Neutrophil (primary cell): ENCODE measurements at regions not wholly inside any gene's neighbourhood (a gene's known extent, or its start where the extent isn't known, plus 50 kb on each side); places are given as distances from the start of the nearest gene placed in this dataset.
"Not testable (repeated sequence)": the region's sequence is repeated elsewhere in the genome, so short reads cannot be mapped to it uniquely, and the experiment has no call there.

Experiments used
- H3K27ac ChIP-seq: fragments of 200-600 bp; sonication (generic); 2 replicates; pipeline ENCODE4 v1.5.1; 2016; ENCODE audit warnings: mild to moderate bottlenecking, moderate library complexity
- H3K27me3 ChIP-seq: fragments of 200-600 bp; sonication (generic); 2 replicates; pipeline ENCODE4 v1.6.0; 2016; ENCODE audit warnings: mild to moderate bottlenecking
- H3K36me3 ChIP-seq: fragments of 200-600 bp; sonication (generic); 2 replicates; pipeline ENCODE4 v1.5.1; 2017
- H3K4me1 ChIP-seq, 2 experiments: fragments of 200-600 bp in 1 of 2; sonication (generic) in 1 of 2; 1 replicate in 1 of 2; 2 replicates in 1 of 2; pipeline versions ENCODE4 v1.5.1 to v1.6.1; 2013 to 2016; ENCODE audit warnings: low read depth in 1 of 2, low read length in 1 of 2, mild to moderate bottlenecking in 1 of 2, moderate library complexity in 1 of 2; ENCODE audit not compliant: control insufficient read depth in 1 of 2, insufficient read depth in 1 of 2
- H3K4me3 ChIP-seq, 2 experiments: fragments of 200-600 bp in 1 of 2; sonication (generic) in 1 of 2; 1 replicate in 1 of 2; 2 replicates in 1 of 2; pipeline ENCODE4 v1.5.1; 2013 to 2016; ENCODE audit warnings: low read depth in 1 of 2, low read length in 1 of 2, mild to moderate bottlenecking in 1 of 2, moderate library complexity in 1 of 2
- H3K9me3 ChIP-seq: fragments of 200-600 bp; sonication (generic); 2 replicates; pipeline ENCODE4 v1.5.1; 2016
- TF ChIP-seq, protein P1 (sequence below): fragments of 200-600 bp; sonication (generic); IDR thresholded peaks from 2 replicates; pipeline ENCODE4 v1.5.1; 2016; ENCODE audit warnings: antibody characterized with exemption

DNA sequence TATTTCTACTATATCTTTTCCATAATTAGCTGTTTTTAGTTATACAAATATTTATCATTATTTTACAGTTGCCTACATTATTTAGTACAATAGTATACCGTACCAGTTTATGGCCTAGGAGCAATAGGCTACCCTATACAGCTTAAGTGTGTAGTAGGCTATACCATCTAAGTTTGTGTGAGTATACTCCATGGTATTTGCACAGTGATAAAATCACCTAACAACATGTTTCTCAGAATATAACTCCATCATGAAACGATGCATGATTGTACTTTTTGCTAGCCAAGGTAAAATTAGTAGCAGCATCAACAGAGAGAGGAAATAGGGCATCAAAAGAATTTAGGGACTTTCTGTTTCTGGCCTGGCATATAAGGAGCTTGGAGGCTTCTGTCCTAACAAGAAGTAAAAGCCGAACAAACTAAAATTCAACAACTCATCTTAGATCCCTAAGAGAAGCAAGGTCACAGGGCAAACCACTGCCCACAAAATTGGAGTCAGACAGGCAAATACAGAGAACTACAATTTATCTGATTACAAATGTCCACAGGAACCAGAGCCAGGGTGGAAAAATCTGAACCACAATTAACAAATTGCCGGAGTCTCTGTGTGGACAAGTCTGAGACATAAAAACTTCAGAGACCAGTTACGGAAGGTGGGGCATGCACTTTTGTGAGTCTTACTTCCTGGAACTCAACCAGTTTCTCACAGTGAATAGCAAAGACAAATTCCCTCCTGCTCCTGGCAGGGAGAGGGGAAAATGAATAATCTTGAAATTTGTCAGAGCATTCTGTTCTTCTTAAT is 671.4 kb downstream of the RFPL4B start:
- no peak overlapping the region for H3K27ac ChIP-seq

DNA sequence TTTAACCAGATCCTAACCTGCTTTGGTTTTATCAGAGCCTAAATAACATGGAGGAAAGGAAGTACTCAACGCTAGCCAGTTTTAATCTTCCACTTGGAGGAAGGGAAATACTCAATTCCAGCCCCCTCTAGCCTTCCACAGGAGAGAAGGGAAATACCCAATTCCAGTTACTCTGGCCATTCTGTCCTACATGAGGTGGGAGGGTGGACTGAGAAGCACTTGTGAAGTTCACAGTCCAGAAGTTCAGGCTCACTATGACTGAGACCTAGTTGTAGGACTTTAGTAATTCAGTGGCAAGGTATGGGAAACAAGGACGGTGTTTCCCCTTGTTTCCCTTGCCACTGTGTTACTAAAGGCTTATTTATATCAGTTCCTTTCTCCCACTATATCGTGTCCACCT is 672.0 kb downstream of the RFPL4B start:
- TF ChIP-seq, protein P1, sequence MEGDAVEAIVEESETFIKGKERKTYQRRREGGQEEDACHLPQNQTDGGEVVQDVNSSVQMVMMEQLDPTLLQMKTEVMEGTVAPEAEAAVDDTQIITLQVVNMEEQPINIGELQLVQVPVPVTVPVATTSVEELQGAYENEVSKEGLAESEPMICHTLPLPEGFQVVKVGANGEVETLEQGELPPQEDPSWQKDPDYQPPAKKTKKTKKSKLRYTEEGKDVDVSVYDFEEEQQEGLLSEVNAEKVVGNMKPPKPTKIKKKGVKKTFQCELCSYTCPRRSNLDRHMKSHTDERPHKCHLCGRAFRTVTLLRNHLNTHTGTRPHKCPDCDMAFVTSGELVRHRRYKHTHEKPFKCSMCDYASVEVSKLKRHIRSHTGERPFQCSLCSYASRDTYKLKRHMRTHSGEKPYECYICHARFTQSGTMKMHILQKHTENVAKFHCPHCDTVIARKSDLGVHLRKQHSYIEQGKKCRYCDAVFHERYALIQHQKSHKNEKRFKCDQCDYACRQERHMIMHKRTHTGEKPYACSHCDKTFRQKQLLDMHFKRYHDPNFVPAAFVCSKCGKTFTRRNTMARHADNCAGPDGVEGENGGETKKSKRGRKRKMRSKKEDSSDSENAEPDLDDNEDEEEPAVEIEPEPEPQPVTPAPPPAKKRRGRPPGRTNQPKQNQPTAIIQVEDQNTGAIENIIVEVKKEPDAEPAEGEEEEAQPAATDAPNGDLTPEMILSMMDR = no peak

More for the DNA sequence above, 671.4 kb downstream of the RFPL4B start:
- Histone ChIP-seq H3K9me3 (no peaks in the 10 kb centered on the region), H3K27me3 (no peaks in the 10 kb centered on the region), H3K4me3 (no peak overlapping the region), H3K4me1 (no peaks in the 10 kb centered on the region), H3K36me3 (no peaks in the 10 kb centered on the region)
- TF ChIP-seq, protein P1 = no peak

DNA sequence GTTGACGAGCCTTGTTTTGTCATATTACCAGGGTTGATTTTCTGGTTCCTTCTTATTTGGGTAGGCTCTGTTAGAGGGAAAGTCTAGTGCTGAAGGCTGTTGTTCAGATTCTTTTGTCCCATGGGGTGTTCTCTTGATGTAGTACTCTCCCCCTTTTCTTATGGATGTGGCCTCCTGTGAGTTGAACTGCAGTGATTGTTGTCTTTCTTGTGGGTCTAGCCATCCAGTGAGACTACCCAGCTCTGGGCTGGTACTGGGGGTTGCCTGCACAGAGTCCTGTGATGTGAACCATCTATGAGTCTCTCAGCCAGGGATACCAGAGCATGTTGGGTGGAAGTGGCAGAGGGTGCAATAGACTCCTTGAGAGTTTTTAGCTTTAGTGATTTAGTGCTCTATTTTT is 680.6 kb downstream of the RFPL4B start:
- no peaks in the 10 kb centered on the region for H3K27me3 ChIP-seq
- no peak overlapping the region for H3K4me3 ChIP-seq
- TF ChIP-seq, protein P1 = no peak
- H3K9me3 ChIP-seq = no peaks in the 10 kb centered on the region
- H3K4me1 ChIP-seq = no peaks in the 10 kb centered on the region
- H3K36me3 ChIP-seq = no peaks in the 10 kb centered on the region
- H3K27ac ChIP-seq = no peak overlapping the region

More for the DNA sequence above, 672.0 kb downstream of the RFPL4B start:
- Histone ChIP-seq H3K27ac (no peak overlapping the region), H3K27me3 (no peaks in the 10 kb centered on the region), H3K9me3 (no peaks in the 10 kb centered on the region), H3K4me1 (no peaks in the 10 kb centered on the region), H3K4me3 (no peak overlapping the region), H3K36me3 (no peaks in the 10 kb centered on the region)

DNA sequence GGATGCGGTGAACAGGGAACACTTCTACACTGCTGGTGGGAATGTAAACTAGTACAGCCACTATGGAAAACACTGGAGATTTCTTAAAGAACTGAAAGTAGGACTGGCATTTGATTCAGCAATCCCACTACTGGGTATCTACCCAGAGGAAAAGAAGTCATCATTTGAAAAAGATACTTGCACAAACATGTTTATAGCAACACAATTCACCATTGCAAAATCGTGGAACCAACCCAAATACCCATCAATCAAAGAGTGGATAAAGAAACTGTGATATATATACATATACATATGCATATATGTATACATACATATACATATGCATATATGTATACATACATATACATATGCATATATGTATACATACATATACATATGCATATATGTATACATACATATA is 682.0 kb downstream of the RFPL4B start:
- not testable (repeated sequence) for H3K27me3 ChIP-seq, H3K36me3 ChIP-seq, H3K4me3 ChIP-seq, H3K27ac ChIP-seq, H3K4me1 ChIP-seq, H3K9me3 ChIP-seq

DNA sequence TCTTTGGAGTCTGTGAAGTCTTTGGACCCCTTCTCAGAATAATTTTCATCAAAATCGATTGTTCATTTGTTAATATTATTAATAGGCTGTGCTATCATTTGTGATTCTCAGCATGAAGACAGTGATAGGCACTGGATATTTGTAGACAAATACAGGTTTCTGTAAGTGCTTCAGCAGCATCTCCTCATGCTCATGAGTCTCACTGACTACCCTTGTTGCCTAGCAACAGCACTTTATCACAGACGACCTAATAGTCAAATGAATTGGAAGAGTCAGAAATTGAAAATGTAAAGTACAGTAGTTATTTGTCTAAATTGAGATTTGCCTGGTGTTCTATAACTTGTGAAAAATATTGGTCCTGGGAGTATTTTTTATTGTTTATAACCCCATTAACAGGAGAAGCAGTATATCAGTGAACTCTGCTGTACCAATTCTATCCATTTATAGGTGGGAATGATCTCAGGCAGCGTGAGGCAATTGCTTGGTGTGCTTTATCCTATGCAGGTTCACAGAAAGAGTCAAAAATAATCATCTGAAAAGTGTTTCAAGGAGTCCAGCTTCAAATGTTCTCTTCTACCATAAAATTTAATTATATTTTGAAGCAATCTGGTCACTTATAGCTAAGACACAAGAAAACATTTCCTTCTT is 684.6 kb downstream of the RFPL4B start:
- TF ChIP-seq, protein P1 = no peak
- H3K27me3 ChIP-seq = no peaks in the 10 kb centered on the region
- H3K27ac ChIP-seq = no peak overlapping the region
- H3K9me3 ChIP-seq = no peaks in the 10 kb centered on the region
- no peaks in the 10 kb centered on the region for H3K4me1 ChIP-seq
- no peaks in the 10 kb centered on the region for H3K36me3 ChIP-seq
- H3K4me3 ChIP-seq = no peak overlapping the region

DNA sequence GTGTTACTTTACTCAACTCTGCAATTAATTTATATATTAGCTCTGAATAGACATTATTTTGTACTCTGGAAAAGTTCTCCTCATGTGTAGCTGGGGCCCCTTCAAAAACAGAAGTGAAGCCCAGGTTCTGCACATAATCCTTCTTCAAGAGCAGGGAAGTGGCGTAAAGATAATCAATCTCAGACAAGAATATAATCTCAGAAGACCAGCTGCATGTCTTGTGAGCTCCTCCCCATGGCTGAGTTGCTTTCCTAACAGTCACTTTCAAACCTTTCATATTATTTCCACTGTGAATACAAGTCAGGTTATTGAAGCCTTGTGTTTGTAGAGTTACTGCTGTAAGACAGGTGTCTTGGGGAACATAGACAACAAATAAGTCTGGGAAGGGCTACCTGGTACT is 691.9 kb downstream of the RFPL4B start:
- Histone ChIP-seq H3K27me3 (no peaks in the 10 kb centered on the region), H3K27ac (no peak overlapping the region), H3K4me1 (no peaks in the 10 kb centered on the region), H3K4me3 (no peak overlapping the region), H3K36me3 (no peaks in the 10 kb centered on the region), H3K9me3 (no peaks in the 10 kb centered on the region)
- TF ChIP-seq, protein P1 = no peak
